GM12878 (cell line): ENCODE measurements at regions not wholly inside any gene's neighbourhood (a gene's known extent, or its start where the extent isn't known, plus 50 kb on each side); places are given as distances from the start of the nearest gene placed in this dataset.

Experiments used
- NFYB ChIP-seq: IDR thresholded peaks from 2 replicates; pipeline ENCODE4 v1.6.1; 2011; ENCODE audit warnings: low read depth, mild to moderate bottlenecking, low read length, improper control_type of control experiment, moderate library complexity; ENCODE audit not compliant: insufficient read depth
- POLR2AphosphoS5 ChIP-seq: IDR thresholded peaks from 2 replicates; pipeline ENCODE4 v1.6.1; 2011; ENCODE audit warnings: mild to moderate bottlenecking, low read length, inconsistent platforms
- TARDBP ChIP-seq: IDR thresholded peaks from 2 replicates; pipeline ENCODE4 v1.6.1; 2016; ENCODE audit warnings: borderline replicate concordance
- ZZZ3 ChIP-seq: IDR thresholded peaks from 2 replicates; pipeline ENCODE4 v1.6.1; 2011; ENCODE audit warnings: low read depth; ENCODE audit not compliant: control insufficient read depth, insufficient read length
- TF ChIP-seq, protein P1 (sequence below), 3 experiments: IDR thresholded peaks in 2 of 3; conservative IDR thresholded peaks in 1 of 3; 2 replicates each; pipeline ENCODE4 v1.5.1; 2011; ENCODE audit warnings: low read depth in 3 of 3, low read length in 3 of 3, mild to moderate bottlenecking in 3 of 3, control low read depth in 2 of 3, moderate library complexity in 2 of 3, inconsistent platforms in 1 of 3, mixed read lengths in 1 of 3; ENCODE audit not compliant: control insufficient read depth in 2 of 3, insufficient read depth in 1 of 3; ENCODE audit errors: extremely low read depth in 1 of 3

GRCh38 chr2:8209494-8209893, 472.4 kb upstream of the ID2 start:
- no peak for TF ChIP-seq TARDBP
- no peak for TF ChIP-seq NFYB
- TF ChIP-seq, protein P1, sequence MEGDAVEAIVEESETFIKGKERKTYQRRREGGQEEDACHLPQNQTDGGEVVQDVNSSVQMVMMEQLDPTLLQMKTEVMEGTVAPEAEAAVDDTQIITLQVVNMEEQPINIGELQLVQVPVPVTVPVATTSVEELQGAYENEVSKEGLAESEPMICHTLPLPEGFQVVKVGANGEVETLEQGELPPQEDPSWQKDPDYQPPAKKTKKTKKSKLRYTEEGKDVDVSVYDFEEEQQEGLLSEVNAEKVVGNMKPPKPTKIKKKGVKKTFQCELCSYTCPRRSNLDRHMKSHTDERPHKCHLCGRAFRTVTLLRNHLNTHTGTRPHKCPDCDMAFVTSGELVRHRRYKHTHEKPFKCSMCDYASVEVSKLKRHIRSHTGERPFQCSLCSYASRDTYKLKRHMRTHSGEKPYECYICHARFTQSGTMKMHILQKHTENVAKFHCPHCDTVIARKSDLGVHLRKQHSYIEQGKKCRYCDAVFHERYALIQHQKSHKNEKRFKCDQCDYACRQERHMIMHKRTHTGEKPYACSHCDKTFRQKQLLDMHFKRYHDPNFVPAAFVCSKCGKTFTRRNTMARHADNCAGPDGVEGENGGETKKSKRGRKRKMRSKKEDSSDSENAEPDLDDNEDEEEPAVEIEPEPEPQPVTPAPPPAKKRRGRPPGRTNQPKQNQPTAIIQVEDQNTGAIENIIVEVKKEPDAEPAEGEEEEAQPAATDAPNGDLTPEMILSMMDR (IDR thresholded peaks at IDR 0.05 in 2 of 3, conservative IDR thresholded peaks at IDR 0.05 in 1 of 3; ENCODE audit: control insufficient read depth in 2 of 3, extremely low read depth in 1 of 3, insufficient read depth in 1 of 3, low read depth in 3 of 3, low read length in 3 of 3): no peak
- no peak for TF ChIP-seq POLR2AphosphoS5
- no peak for TF ChIP-seq ZZZ3
